K562 (cell line): ENCODE measurements at regions not wholly inside any gene's neighbourhood (a gene's known extent, or its start where the extent isn't known, plus 50 kb on each side); places are given as distances from the start of the nearest gene placed in this dataset.

Source experiments
- ATAC-seq: fragments of 200-7000 bp; cut with Tn5 transposase; 3 replicates; pipeline ENCODE4 v1.9.1; 2020; ENCODE audit warnings: moderate library complexity
- BruUV-seq: library from RNA; stranded (reverse); fragments of 400-500 nt; replicated peaks from 2 replicates; lab custom pipeline; 2021; lab: Mats Ljungman, UMichigan
- CTCF ChIA-PET: fragments of 300-600 bp; formaldehyde crosslinking; extraction: SDS; loops from one replicate; lab custom pipeline; 2021; ENCODE audit warnings: low intra/inter-chr PET ratio; lab: Yijun Ruan, JAX
- POLR2A ChIA-PET: fragments of 300-600, 350-650 bp; sonication (Branson Sonifier 250); formaldehyde crosslinking; extraction: SDS; loops from one replicate; lab custom pipeline; 2021; ENCODE audit warnings: antibody characterized with exemption, inconsistent platforms; lab: Yijun Ruan, JAX
- DNase-seq, 4 experiments: peaks; one replicate each; pipeline versions ENCODE4 v3.0.0 to v3.0.0-alpha.2; 2011 to 2018; ENCODE audit warnings: low spot score in 3 of 4, mixed read lengths in 3 of 4; ENCODE audit errors: extremely low read depth in 1 of 4
- FAIRE-seq: peaks from 2 replicates; lab custom pipeline; 2011; peaks lifted over from hg19 to GRCh38; lab: Jason Lieb, UNC
- H2AFZ ChIP-seq: 2 replicates; pipeline ENCODE4 v1.6.0; 2011; ENCODE audit warnings: low read depth, low read length, control low read depth, inconsistent platforms
- H3K27ac ChIP-seq: fragments of 200-600 bp; 3 replicates; pipeline ENCODE4 v1.8.0; 2011; ENCODE audit warnings: low read depth, mild to moderate bottlenecking, control low read depth, inconsistent platforms, low read length, moderate library complexity, mixed read lengths; ENCODE audit errors: extremely low read depth
- H3K27me3 ChIP-seq, 2 experiments: fragments of 300-600 bp in 1 of 2; 2 replicates in 1 of 2; 3 replicates in 1 of 2; pipeline versions ENCODE4 v1.6.0 to v1.8.0; 2011; ENCODE audit warnings: inconsistent platforms in 2 of 2, low read length in 2 of 2, mild to moderate bottlenecking in 1 of 2, mixed read lengths in 1 of 2, moderate library complexity in 1 of 2; ENCODE audit not compliant: control insufficient read depth in 2 of 2, insufficient read depth in 2 of 2
- H3K36me3 ChIP-seq: fragments of 300-600 bp; 3 replicates; pipeline ENCODE4 v1.8.0; 2011; ENCODE audit warnings: mild to moderate bottlenecking, low read length, inconsistent platforms; ENCODE audit not compliant: control insufficient read depth, insufficient read depth
- H3K4me1 ChIP-seq, 2 experiments: fragments of 200-600 bp in 1 of 2; replicated peaks in 1 of 2; 2 replicates in 1 of 2; 3 replicates in 1 of 2; pipeline versions ENCODE4 v1.5.1 to v1.8.0; 2011; ENCODE audit warnings: inconsistent platforms in 2 of 2, low read length in 2 of 2, mild to moderate bottlenecking in 1 of 2, mixed read lengths in 1 of 2, moderate library complexity in 1 of 2; ENCODE audit not compliant: control insufficient read depth in 2 of 2, insufficient read depth in 2 of 2
- H3K4me2 ChIP-seq: 2 replicates; pipeline ENCODE4 v1.6.1; 2011; ENCODE audit warnings: low read length, control low read depth, inconsistent platforms, mixed read lengths; ENCODE audit not compliant: insufficient read depth
- H3K4me3 ChIP-seq: fragments of 200-600 bp; sonication (generic), shearing (Covaris generic); 2 replicates; pipeline ENCODE4 v1.5.1; 2016; ENCODE audit warnings: control low read depth, inconsistent platforms
- H3K79me2 ChIP-seq: fragments of 200-600 bp; 3 replicates; pipeline ENCODE4 v1.8.0; 2011; ENCODE audit warnings: low read length, inconsistent platforms; ENCODE audit not compliant: control insufficient read depth, insufficient read depth
- H3K9ac ChIP-seq, 2 experiments: 2 replicates each; pipeline versions ENCODE4 v1.6.0 to v1.6.1; 2011; ENCODE audit warnings: low read depth in 2 of 2, low read length in 2 of 2, control low read depth in 1 of 2, inconsistent platforms in 1 of 2, mild to moderate bottlenecking in 1 of 2, mixed read lengths in 1 of 2; ENCODE audit not compliant: insufficient read depth in 1 of 2
- H3K9me1 ChIP-seq: one replicate; pipeline ENCODE4 v1.6.0; 2011; ENCODE audit warnings: inconsistent platforms, mild to moderate bottlenecking, low read length, moderate library complexity; ENCODE audit not compliant: control insufficient read depth, insufficient read depth
- H3K9me3 ChIP-seq: replicated peaks from 2 replicates; pipeline ENCODE4 v1.5.1; 2011; ENCODE audit warnings: low read depth, low read length, inconsistent platforms; ENCODE audit not compliant: control insufficient read depth, insufficient read depth
- H4K20me1 ChIP-seq: replicated peaks from 2 replicates; pipeline ENCODE4 v1.6.1; 2011; ENCODE audit warnings: low read length, inconsistent platforms, mixed read lengths; ENCODE audit not compliant: control insufficient read depth, insufficient read depth
- AFF4 ChIP-seq: sonication (generic); formaldehyde crosslinking; IDR thresholded peaks from 2 replicates; pipeline ENCODE4 v1.8.0; 2023; ENCODE audit warnings: mild to moderate bottlenecking, missing genetic modification reagents
- CREB1 ChIP-seq, 2 experiments: sonication (generic) in 1 of 2; formaldehyde crosslinking in 1 of 2; IDR thresholded peaks; 2 replicates each; pipeline versions ENCODE4 v1.6.1 to v1.8.0; 2012 to 2022; ENCODE audit warnings: inconsistent platforms in 1 of 2, mild to moderate bottlenecking in 1 of 2, missing genetic modification reagents in 1 of 2, moderate library complexity in 1 of 2
- CXXC5 ChIP-seq: fragments of 250-450 bp; sonication (Bioruptor Pico); IDR thresholded peaks from 2 replicates; pipeline ENCODE4 v1.8.0; 2022; ENCODE audit warnings: inconsistent platforms, mild to moderate bottlenecking, moderate library complexity
- E2F5 ChIP-seq: sonication (generic); formaldehyde crosslinking; IDR thresholded peaks from 2 replicates; pipeline ENCODE4 v1.8.0; 2022; ENCODE audit warnings: mild to moderate bottlenecking, missing genetic modification reagents
- ELK3 ChIP-seq: fragments of 450-650 bp; formaldehyde crosslinking; IDR thresholded peaks from 2 replicates; pipeline ENCODE4 v1.4.0; 2020; ENCODE audit warnings: mild to moderate bottlenecking
- SP2 ChIP-seq: IDR thresholded peaks from 2 replicates; pipeline ENCODE4 v1.6.1; 2011; ENCODE audit warnings: mild to moderate bottlenecking, low read depth, low read length, moderate library complexity; ENCODE audit not compliant: poor library complexity, severe bottlenecking; ENCODE audit errors: extremely low read depth
- TAF15 ChIP-seq: fragments of 200-400 bp; formaldehyde crosslinking; IDR thresholded peaks from 2 replicates; pipeline ENCODE4 v1.6.1; 2017; ENCODE audit warnings: mild to moderate bottlenecking, low read depth, low read length, moderate library complexity
- TAF9B ChIP-seq: fragments of 450-650 bp; IDR thresholded peaks from 2 replicates; pipeline ENCODE4 v1.6.1; 2018; ENCODE audit warnings: mild to moderate bottlenecking; ENCODE audit not compliant: partially characterized antibody
- ZNF212 ChIP-seq: fragments of 450-650 bp; formaldehyde crosslinking; IDR thresholded peaks from 2 replicates; pipeline ENCODE4 v1.4.0; 2020; ENCODE audit warnings: mild to moderate bottlenecking
- ZNF217 ChIP-seq: sonication (generic); formaldehyde crosslinking; IDR thresholded peaks from 2 replicates; pipeline ENCODE4 v1.8.0; 2022; ENCODE audit warnings: mild to moderate bottlenecking, missing genetic modification reagents
- ZNF347 ChIP-seq: fragments of 450-650 bp; formaldehyde crosslinking; IDR thresholded peaks from 2 replicates; pipeline ENCODE4 v1.4.0; 2020; ENCODE audit warnings: low read depth, mild to moderate bottlenecking, moderate library complexity
- ZNF740 ChIP-seq, 3 experiments: fragments of 200-800 bp in 1 of 3; sonication (Bioruptor generic) in 1 of 3; sonication (generic) in 1 of 3; formaldehyde crosslinking in 1 of 3; IDR thresholded peaks; 2 replicates each; pipeline versions ENCODE4 v1.6.1 to v1.8.0; 2016 to 2022; ENCODE audit warnings: mild to moderate bottlenecking in 2 of 3, missing compliant biosample characterization in 2 of 3, missing genetic modification characterization in 2 of 3, missing genetic modification reagents in 1 of 3
- WGBS: fragments of 100-300 bp; shearing (Covaris generic); methylation state at CpG from one replicate; pipeline ENCODE4 v1.1.6; 2016; ENCODE audit warnings: low coverage, mixed read lengths; ENCODE audit not compliant: insufficient coverage; ENCODE audit errors: missing lambda C conversion rate; 5-methylcytosine and 5-hydroxymethylcytosine counted together
- in situ Hi-C: fragments of 300-500 bp; cut with MboI; formaldehyde crosslinking; loops from 4 replicates; pipeline ENCODE4 v1.15.0; 2018; ENCODE audit warnings: inconsistent platforms, mixed read lengths
- intact Hi-C: fragments of 100-400 bp; cut with micrococcal nuclease; formaldehyde crosslinking; loops from 2 replicates; pipeline ENCODE4 v1.14.2; 2022

- no peak overlapping the region for H3K27ac ChIP-seq
- H2AFZ ChIP-seq = no peak overlapping the region
- no peak for FAIRE-seq
- TF ChIP-seq ELK3 = no peak
- no peak for TF ChIP-seq ZNF347
- TF ChIP-seq TAF15 = no peak
- no peak for TF ChIP-seq CREB1 (IDR thresholded peaks at IDR 0.05)
- no peak for TF ChIP-seq CREB1 (CRISPR knock-in tag; IDR thresholded peaks at IDR 0.05)
- TF ChIP-seq ZNF217 (CRISPR knock-in tag) = no peak
- TF ChIP-seq E2F5 (CRISPR knock-in tag) = no peak
- no peak for TF ChIP-seq CXXC5 (CRISPR knock-in tag)
- TF ChIP-seq TAF9B = no peak
- TF ChIP-seq AFF4 (CRISPR knock-in tag) = no peak
- no peak for TF ChIP-seq ZNF740 (CRISPR knock-in tag; IDR thresholded peaks at IDR 0.05)
- no peak for TF ChIP-seq ZNF740 (tag; IDR thresholded peaks at IDR 0.05)
- no peak for TF ChIP-seq ZNF212 (CRISPR knock-in tag)
- no peak for TF ChIP-seq SP2
Measured at GRCh38 chr9:16928179-16928945, 57.9 kb upstream of the BNC2 start.

More at GRCh38 chr9:16928179-16928945, 57.9 kb upstream of the BNC2 start:
- Histone ChIP-seq H3K4me1 (no peaks in the 10 kb centered on the region), H3K27me3 (no peaks in the 10 kb centered on the region), H3K79me2 (no peaks in the 10 kb centered on the region), H3K9me3 (no peaks in the 10 kb centered on the region), H3K9me1 (no peaks in the 10 kb centered on the region), H3K9ac (no peak overlapping the region), H3K4me3 (no peak overlapping the region), H3K4me2 (no peak overlapping the region), H4K20me1 (no peaks in the 10 kb centered on the region), H3K36me3 (no peaks in the 10 kb centered on the region)
- CTCF ChIA-PET = no interaction called here
- in situ Hi-C loops = no loop called here
- ATAC-seq (no peak), DNase-seq (no peak)
- POLR2A ChIA-PET = no interaction called here
- 0% methylated on average over 5 of the region's 5 CpGs for WGBS
- no TSS peak for BruUV-seq
- intact Hi-C loops = no loop called here
